Testis (tissue), 2 donors: ENCODE measurements at regions not wholly inside any gene's neighbourhood (a gene's known extent, or its start where the extent isn't known, plus 50 kb on each side); places are given as distances from the start of the nearest gene placed in this dataset.

ENCODE experiments used
- CTCF ChIP-seq, 3 experiments: fragments of 450-650 bp in 2 of 3; fragments of 200-600 bp in 1 of 3; sonication (generic) in 1 of 3; IDR thresholded peaks; one replicate each; pipeline ENCODE4 v1.5.1; 2016 to 2019; ENCODE audit warnings: antibody characterized with exemption in 3 of 3, mild to moderate bottlenecking in 2 of 3, moderate library complexity in 1 of 3
- POLR2A ChIP-seq: fragments of 450-650 bp; IDR thresholded peaks from one replicate; pipeline ENCODE4 v1.6.1; 2017; ENCODE audit warnings: antibody characterized with exemption, mild to moderate bottlenecking, moderate library complexity

DNA sequence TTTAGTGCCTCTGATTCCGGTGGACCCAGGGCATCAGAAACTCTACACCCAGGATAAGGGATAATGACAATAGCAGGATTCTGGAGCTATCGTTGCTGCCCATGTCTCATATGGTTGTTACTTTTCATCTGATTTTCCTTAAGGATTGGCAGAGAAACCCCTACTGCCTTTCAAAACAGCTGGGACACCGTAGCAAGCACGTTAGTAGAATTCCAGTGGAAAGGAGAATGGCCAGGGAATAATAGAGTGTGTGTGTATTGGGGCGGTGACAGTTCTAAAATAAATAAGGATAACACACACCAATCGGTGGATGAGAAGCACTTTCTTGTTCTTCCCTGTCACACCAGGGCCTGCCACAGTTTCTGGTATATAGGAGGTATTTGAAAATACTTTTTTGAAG, 251.8 kb downstream of the HAPSTR1 start:
- TF ChIP-seq CTCF (IDR thresholded peaks at IDR 0.05), result no peak
- TF ChIP-seq POLR2A, result no peak
